NCI-H345 treated with DMSO at 0.1 percent for 48 hours (cell line): ENCODE measurements at regions not wholly inside any gene's neighbourhood (a gene's known extent, or its start where the extent isn't known, plus 50 kb on each side); places are given as distances from the start of the nearest gene placed in this dataset.
"Not testable (repeated sequence)": the region's sequence is repeated elsewhere in the genome, so short reads cannot be mapped to it uniquely, and the experiment has no call there.

ENCODE experiments used
- DNase-seq: peaks from one replicate; lab custom pipeline; 2025; ENCODE audit not compliant: unreplicated experiment; lab: John Stamatoyannopoulos, UW

GRCh38 chr6:109255946-109256640 is 126.2 kb downstream of the CD164 start:
- DNase-seq = no peak

- no peak for DNase-seq
Measured at GRCh38 chr6:109255087-109255486, 127.2 kb downstream of the CD164 start.

- no peak for DNase-seq
Measured at GRCh38 chr6:109253366-109253765, 128.9 kb downstream of the CD164 start.

GRCh38 chr6:109252261-109253041 is 129.8 kb downstream of the CD164 start:
- peak; percentile 24 for DNase-seq

- DNase-seq = no peak
Measured at GRCh38 chr6:109251839-109252238, 130.4 kb downstream of the CD164 start.

- DNase-seq = not testable (repeated sequence)
Measured at GRCh38 chr6:109250544-109251156, 131.6 kb downstream of the CD164 start.

GRCh38 chr6:109243863-109244825 is 138.1 kb downstream of the CD164 start:
- no peak for DNase-seq

- DNase-seq = no peak
Measured at GRCh38 chr6:109242925-109243324, 139.3 kb downstream of the CD164 start.

- no peak for DNase-seq
Measured at GRCh38 chr6:109242029-109242428, 140.2 kb downstream of the CD164 start.

GRCh38 chr6:109241199-109241598 is 141.1 kb downstream of the CD164 start:
- no peak for DNase-seq

- DNase-seq = no peak
Measured at GRCh38 chr6:109240370-109241084, 141.7 kb downstream of the CD164 start.

- DNase-seq = no peak
Measured at GRCh38 chr6:109239651-109240321, 142.5 kb downstream of the CD164 start.

GRCh38 chr6:109239160-109239559 is 143.1 kb downstream of the CD164 start:
- DNase-seq = no peak

GRCh38 chr6:109238396-109238795 is 143.1 kb downstream of the CEP57L1 start:
- no peak for DNase-seq

- DNase-seq = no peak
Measured at GRCh38 chr6:109237986-109238329, 142.7 kb downstream of the CEP57L1 start.

GRCh38 chr6:109237077-109237985 is 142.0 kb downstream of the CEP57L1 start:
- DNase-seq = no peak

- DNase-seq = peak; percentile 8
Measured at GRCh38 chr6:109236115-109237076, 141.1 kb downstream of the CEP57L1 start.
